ENCODE measurements at regions not wholly inside any gene's neighbourhood (a gene's known extent, or its start where the extent isn't known, plus 50 kb on each side); places are given as distances from the start of the nearest gene placed in this dataset.
"Not testable (repeated sequence)": the region's sequence is repeated elsewhere in the genome, so short reads cannot be mapped to it uniquely, and the experiment has no call there.

GRCh38 chr1:30462166-30462565 is 261.2 kb downstream of the MATN1 start:
- no peak overlapping the region for H3K4me3 ChIP-seq (ENCODE audit: low read length)
- no peak for TF ChIP-seq CTCF (IDR thresholded peaks at IDR 0.05; ENCODE audit: insufficient read depth, low read depth, low read length, missing control alignments)
- DNase-seq (ENCODE audit: low read depth) = no peak

- H3K4me3 ChIP-seq (ENCODE audit: low read length) = no peak overlapping the region
Observed at GRCh38 chr1:30461640-30462039, 261.7 kb downstream of the MATN1 start.

GRCh38 chr1:30460661-30461060 is 262.7 kb downstream of the MATN1 start:
- H3K4me3 ChIP-seq (ENCODE audit: low read length) = no peak overlapping the region
- TF ChIP-seq CTCF (IDR thresholded peaks at IDR 0.05; ENCODE audit: insufficient read depth, low read depth, low read length, missing control alignments) = no peak
- no peak for DNase-seq (ENCODE audit: low read depth)

More at GRCh38 chr1:30461640-30462039, 261.7 kb downstream of the MATN1 start:
- DNase-seq (ENCODE audit: low read depth) = no peak
- TF ChIP-seq CTCF (IDR thresholded peaks at IDR 0.05; ENCODE audit: insufficient read depth, low read depth, low read length, missing control alignments) = no peak

- DNase-seq (ENCODE audit: low read depth); H3K4me3 ChIP-seq (ENCODE audit: low read length): not testable (repeated sequence)
Observed at GRCh38 chr1:30458730-30459485, 264.5 kb downstream of the MATN1 start.

- H3K4me3 ChIP-seq (ENCODE audit: low read length) = no peak overlapping the region
- no peak for DNase-seq (ENCODE audit: low read depth)
- TF ChIP-seq CTCF (IDR thresholded peaks at IDR 0.05; ENCODE audit: insufficient read depth, low read depth, low read length, missing control alignments) = no peak
Observed at GRCh38 chr1:30452925-30453324, 270.5 kb downstream of the MATN1 start.

GRCh38 chr1:30452170-30452569 is 271.2 kb downstream of the MATN1 start:
- no peak overlapping the region for H3K4me3 ChIP-seq (ENCODE audit: low read length)
- TF ChIP-seq CTCF (IDR thresholded peaks at IDR 0.05; ENCODE audit: insufficient read depth, low read depth, low read length, missing control alignments) = no peak
- DNase-seq (ENCODE audit: low read depth) = no peak

GRCh38 chr1:30451532-30452125 is 271.8 kb downstream of the MATN1 start:
- TF ChIP-seq CTCF (IDR thresholded peaks at IDR 0.05; ENCODE audit: insufficient read depth, low read depth, low read length, missing control alignments) = no peak
- H3K4me3 ChIP-seq (ENCODE audit: low read length) = no peak overlapping the region
- DNase-seq (ENCODE audit: low read depth) = no peak

All from epithelial cell of esophagus (primary cell).